ENCODE measurements at regions not wholly inside any gene's neighbourhood (a gene's known extent, or its start where the extent isn't known, plus 50 kb on each side); places are given as distances from the start of the nearest gene placed in this dataset.
A peak's percentile ranks its signal among the peaks of the same experiment; 100 is the strongest.

- no peak for TF ChIP-seq GATAD2B (IDR thresholded peaks at IDR 0.05; ENCODE audit: borderline replicate concordance)
- no peak for TF ChIP-seq ID3 (CRISPR knock-in tag; IDR thresholded peaks at IDR 0.05)
- no peak for TF ChIP-seq ID3 (tag; IDR thresholded peaks at IDR 0.05)
- no peak for TF ChIP-seq PBX2 (CRISPR knock-in tag; IDR thresholded peaks at IDR 0.05; ENCODE audit: low read depth)
- TF ChIP-seq PBX2 (tag; conservative IDR thresholded peaks at IDR 0.05; ENCODE audit: low read depth) = peak; percentile 80
- TF ChIP-seq CAMTA2 (CRISPR knock-in tag; conservative IDR thresholded peaks at IDR 0.05) = no peak
- no peak for TF ChIP-seq USF1 (CRISPR knock-in tag; IDR thresholded peaks at IDR 0.05)
- peak; percentile 54 for TF ChIP-seq CXXC5 (CRISPR knock-in tag; IDR thresholded peaks at IDR 0.05)
- TF ChIP-seq PTBP1 (IDR thresholded peaks at IDR 0.05; ENCODE audit: low read depth, low read length) = no peak
- no peak for TF ChIP-seq ZFX (CRISPR knock-in tag; IDR thresholded peaks at IDR 0.05)
- TF ChIP-seq ELF1 (tag; IDR thresholded peaks at IDR 0.05) = peak; percentile 47; the same call in 1 of the 2 replicates
- no peak for TF ChIP-seq NFYB (IDR thresholded peaks at IDR 0.05; ENCODE audit: extremely low read depth, insufficient read length)
- no peak for TF ChIP-seq OTX1 (CRISPR knock-in tag; IDR thresholded peaks at IDR 0.05)
- no peak for TF ChIP-seq ZNF232 (CRISPR knock-in tag; IDR thresholded peaks at IDR 0.05)
- TF ChIP-seq ZBTB11 (CRISPR knock-in tag; IDR thresholded peaks at IDR 0.05) = peak in 1 of 3 experiments; percentile 72; a peak in 2 of 6 replicates
- no peak for TF ChIP-seq ZNF165 (CRISPR knock-in tag; IDR thresholded peaks at IDR 0.05; ENCODE audit: borderline replicate concordance)
- no peak for TF ChIP-seq E2F8 (IDR thresholded peaks at IDR 0.05; ENCODE audit: low read depth, partially characterized antibody)
- peak; percentile 99 for TF ChIP-seq ZNF384 (IDR thresholded peaks at IDR 0.05; ENCODE audit: low read depth, low read length)
Observed at GRCh38 chr15:91478717-91479191, 374.8 kb upstream of the SLCO3A1 start (continued).
